Cardiac fibroblast (primary cell): ENCODE measurements at regions not wholly inside any gene's neighbourhood (a gene's known extent, or its start where the extent isn't known, plus 50 kb on each side); places are given as distances from the start of the nearest gene placed in this dataset.

Experiments
- DNase-seq, 2 donors: peaks; one replicate each; pipeline versions ENCODE4 v3.0.0 to v3.0.0-alpha.2; 2010; ENCODE audit warnings: low read depth in 2 of 2
- H3K4me3 ChIP-seq, 2 donors: replicated peaks in 1 of 2; 1 replicate in 1 of 2; 2 replicates in 1 of 2; pipeline ENCODE4 v1.5.1; 2011; ENCODE audit warnings: low read depth in 2 of 2, low read length in 2 of 2, mild to moderate bottlenecking in 2 of 2, moderate library complexity in 1 of 2
- TF ChIP-seq, protein P1 (sequence below): IDR thresholded peaks from one replicate; pipeline ENCODE4 v1.5.1; 2011; ENCODE audit warnings: low read depth, mild to moderate bottlenecking, low read length, inconsistent platforms

DNA sequence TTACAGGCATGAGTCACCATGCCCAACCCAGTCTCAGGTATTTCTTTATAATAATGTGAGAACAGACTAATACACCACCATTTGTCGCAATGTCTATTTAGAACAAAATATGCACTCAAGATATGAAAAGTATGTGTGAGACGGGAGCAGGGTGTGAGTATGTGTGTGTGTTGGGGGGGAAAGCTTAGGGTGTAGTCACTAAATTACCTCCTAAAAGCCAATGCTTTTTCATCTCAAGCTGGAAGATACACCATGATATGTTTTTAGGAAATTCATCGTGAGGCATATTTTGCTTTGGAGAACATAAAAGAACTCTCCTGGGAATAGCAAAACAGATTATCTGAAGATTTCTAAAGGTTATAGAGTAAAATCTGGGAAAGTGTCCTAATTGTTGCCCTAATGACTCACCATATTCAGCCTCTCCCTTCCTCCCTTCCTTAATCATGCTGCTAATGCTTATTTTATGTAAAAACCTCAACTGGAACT, 262.7 kb downstream of the PDHA2 start:
- H3K4me3 ChIP-seq, result no peak overlapping the region
- TF ChIP-seq, protein P1, sequence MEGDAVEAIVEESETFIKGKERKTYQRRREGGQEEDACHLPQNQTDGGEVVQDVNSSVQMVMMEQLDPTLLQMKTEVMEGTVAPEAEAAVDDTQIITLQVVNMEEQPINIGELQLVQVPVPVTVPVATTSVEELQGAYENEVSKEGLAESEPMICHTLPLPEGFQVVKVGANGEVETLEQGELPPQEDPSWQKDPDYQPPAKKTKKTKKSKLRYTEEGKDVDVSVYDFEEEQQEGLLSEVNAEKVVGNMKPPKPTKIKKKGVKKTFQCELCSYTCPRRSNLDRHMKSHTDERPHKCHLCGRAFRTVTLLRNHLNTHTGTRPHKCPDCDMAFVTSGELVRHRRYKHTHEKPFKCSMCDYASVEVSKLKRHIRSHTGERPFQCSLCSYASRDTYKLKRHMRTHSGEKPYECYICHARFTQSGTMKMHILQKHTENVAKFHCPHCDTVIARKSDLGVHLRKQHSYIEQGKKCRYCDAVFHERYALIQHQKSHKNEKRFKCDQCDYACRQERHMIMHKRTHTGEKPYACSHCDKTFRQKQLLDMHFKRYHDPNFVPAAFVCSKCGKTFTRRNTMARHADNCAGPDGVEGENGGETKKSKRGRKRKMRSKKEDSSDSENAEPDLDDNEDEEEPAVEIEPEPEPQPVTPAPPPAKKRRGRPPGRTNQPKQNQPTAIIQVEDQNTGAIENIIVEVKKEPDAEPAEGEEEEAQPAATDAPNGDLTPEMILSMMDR, result no peak
- DNase-seq, result peak; percentile 81 to 86

DNA sequence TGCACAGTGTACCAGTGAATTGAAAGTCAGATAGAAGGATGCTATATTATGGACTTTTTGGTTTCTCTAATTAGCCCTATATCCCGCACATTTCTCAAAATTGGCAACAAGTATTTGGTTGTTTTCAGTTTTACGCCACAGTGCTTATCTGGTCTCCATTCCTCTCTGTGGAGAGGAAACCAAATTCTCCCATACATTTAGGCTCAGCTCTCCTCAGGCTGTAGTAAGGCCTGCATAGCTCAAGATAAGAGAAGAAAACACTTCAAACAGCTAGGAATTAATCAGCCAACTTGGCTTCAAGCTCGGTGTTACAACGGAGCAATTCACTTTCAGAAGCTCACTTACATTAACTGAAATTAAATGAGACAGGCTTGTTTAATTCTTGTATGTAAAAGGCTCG, 263.2 kb downstream of the PDHA2 start:
- TF ChIP-seq, protein P1, result no peak
- H3K4me3 ChIP-seq, result no peak overlapping the region
- DNase-seq, result peak; percentile 40 to 87

DNA sequence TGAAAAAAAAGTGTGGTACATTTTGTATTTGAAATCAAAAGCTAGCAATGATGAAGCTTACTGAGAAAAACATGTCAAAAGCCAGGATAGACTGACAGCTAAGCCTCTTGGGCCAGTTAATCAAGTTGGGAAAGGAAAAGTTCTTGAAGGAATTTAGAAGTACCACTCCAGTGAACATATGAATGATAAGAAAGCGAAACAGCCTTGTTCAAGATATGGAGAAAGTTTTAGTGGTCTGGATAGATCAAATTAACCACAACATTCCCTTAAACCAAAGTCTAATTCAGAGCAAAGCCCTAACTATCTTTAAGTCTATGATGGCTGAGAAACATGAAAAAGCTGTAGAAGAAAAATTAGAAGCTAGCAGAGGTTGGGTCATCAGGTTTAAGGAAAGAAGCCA, 268.3 kb downstream of the PDHA2 start:
- peak in 1 of 2 donors; percentile 7 for DNase-seq
- no peak overlapping the region for H3K4me3 ChIP-seq
- TF ChIP-seq, protein P1, result no peak

DNA sequence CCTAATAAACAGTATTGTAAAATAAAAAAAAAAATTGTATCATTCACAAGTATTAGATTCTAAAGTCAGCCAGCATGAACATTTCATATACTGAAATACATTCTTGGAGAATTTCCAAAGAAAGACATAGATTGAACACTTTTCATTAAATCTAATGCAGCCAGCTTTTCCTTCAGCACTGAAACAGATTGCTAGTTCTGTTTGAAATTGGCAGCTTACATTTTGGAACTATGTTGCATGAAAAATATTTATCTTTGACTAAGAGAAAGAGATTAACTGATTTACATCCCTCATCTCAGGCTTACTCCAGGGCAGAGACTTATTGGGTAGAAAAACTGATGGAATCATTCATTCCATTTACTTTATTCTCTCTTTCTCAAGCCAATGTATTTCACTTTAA, 272.7 kb downstream of the PDHA2 start:
- H3K4me3 ChIP-seq, result no peak overlapping the region
- no peak for DNase-seq
- TF ChIP-seq, protein P1, result no peak

DNA sequence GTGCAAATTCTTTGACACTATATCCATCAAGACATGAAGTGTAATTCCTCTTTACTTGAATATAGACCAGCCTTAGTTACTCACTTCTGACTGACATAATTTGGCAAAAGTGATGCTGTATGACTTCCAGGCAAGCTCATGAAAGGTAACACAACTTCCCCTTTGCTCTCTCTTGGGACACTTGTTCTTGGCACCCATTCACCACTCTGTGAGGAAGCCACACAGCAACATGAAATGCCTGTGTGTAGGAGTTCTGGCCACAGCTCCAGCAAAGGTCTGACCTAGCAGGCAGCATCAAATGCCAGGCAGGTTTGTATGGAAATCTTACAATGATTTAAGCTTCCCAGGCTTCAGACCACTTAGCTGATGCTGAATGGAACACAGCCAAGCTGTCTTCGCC, 280.3 kb downstream of the PDHA2 start:
- no peak overlapping the region for H3K4me3 ChIP-seq
- peak; percentile 52 to 73 for DNase-seq
- TF ChIP-seq, protein P1, result no peak

DNA sequence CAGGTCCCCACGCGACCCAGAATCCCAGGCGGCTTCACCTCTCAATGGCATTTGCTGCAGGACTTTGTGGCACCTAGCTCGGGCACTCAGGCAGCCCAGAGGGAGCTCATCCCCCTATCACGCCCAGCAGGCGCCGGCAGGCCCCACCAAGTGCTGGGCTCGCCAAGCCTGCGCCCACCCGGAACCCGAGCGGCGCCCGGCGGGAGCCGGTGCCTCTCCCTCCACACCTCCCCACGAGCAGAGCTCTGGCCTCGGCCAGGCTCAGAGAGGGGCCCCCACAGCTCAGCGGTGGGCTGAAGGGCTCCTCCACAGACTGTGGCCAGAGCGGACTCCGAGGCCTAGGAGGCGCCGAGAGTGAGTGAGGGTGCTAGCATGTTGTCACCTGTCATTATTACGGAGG, 286.3 kb downstream of the PDHA2 start:
- DNase-seq, result no peak
- H3K4me3 ChIP-seq, result no peak overlapping the region
- TF ChIP-seq, protein P1, result no peak

DNA sequence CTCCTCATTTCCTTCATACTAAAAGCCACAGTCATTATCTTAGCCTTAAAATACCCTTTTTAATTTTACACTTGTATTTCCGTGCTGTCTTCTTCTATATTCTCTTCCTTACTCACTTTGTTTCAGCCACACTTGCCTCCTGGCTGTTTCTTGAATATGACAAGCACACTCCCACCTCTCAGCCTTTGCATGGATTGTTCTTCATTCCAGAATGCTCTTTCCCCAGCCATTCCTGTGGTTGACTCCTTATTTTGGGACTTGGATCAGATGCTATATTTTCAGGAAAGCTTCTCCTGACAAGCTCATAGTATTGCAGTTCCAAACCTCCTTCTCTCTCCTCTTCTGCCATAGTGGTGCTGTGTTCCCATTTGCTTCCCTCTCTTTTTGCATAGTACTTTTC, 291.3 kb downstream of the PDHA2 start:
- peak in 1 of 2 donors; percentile 32 for DNase-seq
- TF ChIP-seq, protein P1, result no peak
- no peak overlapping the region for H3K4me3 ChIP-seq
